Effector CD4-positive, alpha-beta T cell (primary cell): ENCODE measurements at regions not wholly inside any gene's neighbourhood (a gene's known extent, or its start where the extent isn't known, plus 50 kb on each side); places are given as distances from the start of the nearest gene placed in this dataset.

Experiments
- DNase-seq: peaks from one replicate; pipeline ENCODE4 v3.0.0-alpha.2; 2020

DNA sequence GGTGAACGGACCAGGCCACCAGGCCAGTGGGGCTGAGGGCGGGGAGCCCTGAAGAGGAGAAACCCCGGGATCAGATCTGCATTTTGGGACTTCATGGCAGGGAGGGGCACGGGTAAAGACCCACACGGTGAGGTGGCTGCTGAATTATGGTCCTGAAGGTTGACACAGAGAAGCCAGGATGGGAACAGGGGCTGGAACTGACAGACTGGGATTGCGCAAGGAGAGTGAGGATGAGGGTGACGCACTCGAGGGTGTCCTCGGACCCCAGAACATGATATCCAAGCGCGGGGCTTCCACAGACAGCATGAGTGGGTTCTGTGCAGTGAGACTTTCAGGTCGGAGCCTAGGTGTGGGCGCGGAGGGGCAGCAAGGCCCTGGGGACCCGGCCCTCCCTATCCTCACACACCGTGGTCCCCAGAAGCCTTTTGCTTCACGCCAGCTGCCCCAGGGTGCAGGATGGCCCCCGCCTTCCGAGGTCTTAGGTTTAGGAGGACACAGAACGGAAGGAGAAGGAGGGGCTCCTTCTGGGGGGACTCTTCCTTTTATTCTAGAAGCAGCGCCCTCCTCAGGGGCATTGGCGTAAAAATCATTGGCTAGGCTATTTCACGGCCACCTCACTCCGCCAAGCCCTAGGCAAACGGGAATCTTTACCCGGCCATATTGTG lies 416.8 kb upstream of the HS6ST1 start:
- no peak for DNase-seq

DNA sequence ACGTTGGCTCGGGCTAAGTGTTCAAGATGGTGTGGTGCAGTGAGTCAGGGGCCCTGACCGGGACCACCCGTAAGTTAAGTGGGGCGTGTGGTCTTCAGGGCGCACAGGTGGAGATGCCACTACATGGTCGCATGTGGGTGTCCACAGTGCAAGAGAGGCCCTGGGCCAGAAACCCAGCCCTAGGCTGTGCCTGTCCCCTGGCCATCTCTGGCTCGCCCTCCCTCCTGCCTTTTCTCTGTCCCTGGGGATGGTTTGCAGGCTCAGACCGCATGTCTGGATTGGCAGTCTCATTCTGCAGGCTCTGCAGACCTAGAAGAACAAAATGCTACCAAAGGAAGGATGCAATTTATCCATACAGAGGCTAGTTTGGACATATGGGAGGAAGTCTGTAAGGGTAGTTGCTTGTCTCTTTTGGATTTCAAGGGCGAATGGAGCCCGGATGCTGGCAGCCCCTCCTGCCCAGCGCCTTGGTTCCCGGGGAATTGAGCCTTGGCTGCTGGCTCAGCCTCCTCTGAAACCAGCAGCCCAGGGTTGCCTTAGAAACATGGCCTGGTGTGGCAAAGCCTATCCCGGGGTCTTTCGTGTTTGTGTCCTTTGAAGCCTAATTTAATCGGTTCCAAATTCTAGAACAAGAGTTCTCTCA lies 417.5 kb upstream of the HS6ST1 start:
- no peak for DNase-seq

- DNase-seq = peak; percentile 26
Observed at GRCh38 chr2:128736689-128737545, 418.2 kb upstream of the HS6ST1 start.

DNA sequence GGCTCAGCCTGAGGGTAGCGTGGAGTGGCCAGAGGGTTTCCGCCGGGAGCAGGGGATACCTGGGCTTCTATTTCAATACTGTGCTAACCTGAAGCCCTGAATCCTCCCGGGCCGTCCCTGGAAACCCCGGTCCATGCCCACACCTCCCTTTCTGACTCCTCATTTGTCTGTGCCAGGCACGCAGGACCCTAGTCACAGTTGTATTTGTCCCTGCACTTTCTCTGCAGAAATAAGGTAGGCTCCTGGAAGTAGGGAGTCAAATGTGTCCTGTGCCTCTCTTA lies 418.8 kb upstream of the HS6ST1 start:
- no peak for DNase-seq

- no peak for DNase-seq
Observed at GRCh38 chr2:128738446-128739110, 419.9 kb upstream of the HS6ST1 start.

DNA sequence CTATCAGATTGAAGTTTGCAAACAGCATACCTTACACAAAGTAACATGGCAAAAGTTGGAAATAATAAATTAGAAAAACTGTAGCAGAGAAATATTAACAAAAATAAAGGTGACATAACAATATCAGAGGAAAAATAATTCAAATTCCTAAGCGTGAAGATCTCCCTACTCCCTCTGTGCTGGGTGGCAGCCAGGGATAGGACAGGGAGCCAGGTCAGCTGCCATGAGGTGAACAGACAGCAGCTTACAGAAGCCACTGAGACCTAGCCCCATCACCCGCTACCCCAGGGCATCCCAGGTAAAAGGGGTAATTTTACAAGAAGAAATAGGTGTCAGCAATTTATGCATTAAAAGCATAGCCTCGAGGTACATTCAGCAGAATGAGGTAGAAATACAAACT lies 423.8 kb upstream of the HS6ST1 start:
- no peak for DNase-seq

GRCh38 chr2:128745946-128746345 lies 427.3 kb upstream of the HS6ST1 start:
- DNase-seq = no peak

GRCh38 chr2:128746356-128746755 lies 427.7 kb upstream of the HS6ST1 start:
- no peak for DNase-seq

- no peak for DNase-seq
Observed at GRCh38 chr2:128748336-128748735, 429.7 kb upstream of the HS6ST1 start.

DNA sequence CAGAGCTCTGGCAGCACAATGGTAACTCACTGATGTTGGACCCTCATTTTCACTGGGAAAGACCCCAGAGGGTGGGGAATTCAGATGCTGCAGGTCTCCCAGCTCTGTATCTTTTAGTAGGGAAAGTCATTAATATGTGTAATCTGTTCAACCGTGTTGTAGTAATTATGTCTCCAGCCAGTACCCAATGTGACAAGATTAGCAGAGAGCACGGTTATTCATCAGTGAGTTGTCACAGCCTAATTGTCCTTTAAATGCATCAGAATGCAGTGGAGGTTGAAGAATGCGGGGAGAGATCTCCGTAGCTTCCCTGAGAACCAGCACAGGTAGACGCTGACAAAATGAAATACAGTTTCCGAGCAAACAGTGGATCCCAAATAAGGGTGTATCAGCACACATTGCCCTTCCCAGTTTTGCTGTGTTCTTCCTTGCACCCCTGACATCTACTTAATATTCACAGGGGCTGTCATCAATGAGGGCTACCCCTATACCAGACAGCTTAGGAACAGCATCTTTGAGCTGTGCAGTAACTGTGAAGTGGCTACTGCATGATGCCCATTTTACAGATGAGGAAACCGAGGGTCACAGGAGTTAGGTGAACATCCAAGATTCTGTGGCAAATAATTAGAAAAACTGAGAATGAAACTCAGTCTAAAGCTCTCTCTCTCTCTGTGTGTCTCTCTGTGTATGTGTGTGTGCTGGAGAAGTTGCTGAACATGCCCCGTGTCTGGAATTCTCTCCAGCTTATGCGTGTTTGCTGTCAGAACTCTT lies 430.4 kb upstream of the HS6ST1 start:
- DNase-seq = no peak

- no peak for DNase-seq
Observed at GRCh38 chr2:128750328-128751165, 431.9 kb upstream of the HS6ST1 start.

DNA sequence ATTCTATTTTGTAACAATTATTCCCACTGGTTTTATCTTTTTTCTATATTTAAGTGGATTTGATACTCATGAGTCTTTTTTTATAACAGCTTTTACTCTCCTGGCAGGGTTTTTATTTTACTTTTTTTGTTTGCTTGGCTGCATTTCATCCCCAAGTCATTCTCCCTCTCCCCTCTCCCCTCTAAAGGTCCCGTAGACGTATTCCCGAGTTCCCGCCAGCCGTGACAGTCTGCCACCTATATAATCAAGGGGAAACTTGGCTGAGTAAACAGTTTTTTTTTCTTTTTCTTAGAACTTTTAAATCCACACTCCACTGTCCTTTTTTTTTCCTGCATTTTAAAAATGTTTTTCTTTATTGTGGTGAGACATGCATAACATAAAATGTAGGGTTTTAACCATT lies 433.1 kb upstream of the HS6ST1 start:
- no peak for DNase-seq

DNA sequence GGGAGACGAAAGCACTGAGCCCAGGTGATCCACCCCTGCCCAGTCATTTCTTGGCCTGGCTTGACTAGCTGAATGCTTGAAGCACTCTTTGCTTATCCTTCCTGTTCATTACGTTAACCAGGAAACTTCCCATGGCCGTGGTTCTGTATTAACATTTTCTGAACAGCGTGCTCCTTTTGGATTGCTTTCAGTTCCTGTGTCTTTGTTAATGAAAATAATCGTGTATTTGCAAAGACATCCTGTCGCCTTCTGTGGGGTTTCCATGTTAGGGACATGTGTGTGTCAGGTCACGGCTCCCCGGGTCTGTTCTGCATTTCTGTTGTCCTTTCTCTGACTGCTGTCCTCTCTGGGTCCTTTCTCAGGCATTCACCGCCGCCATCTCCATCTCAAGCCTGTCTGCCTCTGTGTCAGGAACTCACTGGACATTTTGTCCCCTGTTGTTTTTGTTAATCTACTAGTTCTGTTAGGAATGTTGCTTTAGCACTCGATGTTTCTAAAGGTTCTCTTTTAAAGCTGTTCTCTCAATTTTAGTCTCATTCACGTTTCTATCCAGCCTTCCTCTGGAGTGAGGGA lies 434.1 kb upstream of the HS6ST1 start:
- DNase-seq = no peak

GRCh38 chr2:128753321-128753720 lies 434.7 kb upstream of the HS6ST1 start:
- DNase-seq = no peak

DNA sequence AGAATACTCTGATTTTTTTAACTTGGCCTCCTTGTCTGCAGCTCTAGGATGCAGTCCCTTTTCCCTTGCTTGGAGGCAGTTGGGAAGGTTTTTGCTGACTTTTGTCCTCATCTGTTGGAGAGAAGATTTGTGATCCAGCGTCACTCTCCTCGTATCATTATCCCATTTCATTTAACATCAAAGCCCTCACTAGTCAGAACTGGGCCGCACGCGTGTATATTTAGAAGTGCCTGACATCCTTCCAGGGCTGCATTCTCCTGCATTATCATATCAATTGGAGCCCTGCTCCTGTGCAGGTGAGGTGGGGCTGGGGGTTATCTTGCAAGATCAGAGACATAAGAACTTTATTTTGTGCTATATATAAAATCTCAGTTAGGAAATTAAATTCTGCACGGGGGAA lies 435.1 kb upstream of the HS6ST1 start:
- no peak for DNase-seq

DNA sequence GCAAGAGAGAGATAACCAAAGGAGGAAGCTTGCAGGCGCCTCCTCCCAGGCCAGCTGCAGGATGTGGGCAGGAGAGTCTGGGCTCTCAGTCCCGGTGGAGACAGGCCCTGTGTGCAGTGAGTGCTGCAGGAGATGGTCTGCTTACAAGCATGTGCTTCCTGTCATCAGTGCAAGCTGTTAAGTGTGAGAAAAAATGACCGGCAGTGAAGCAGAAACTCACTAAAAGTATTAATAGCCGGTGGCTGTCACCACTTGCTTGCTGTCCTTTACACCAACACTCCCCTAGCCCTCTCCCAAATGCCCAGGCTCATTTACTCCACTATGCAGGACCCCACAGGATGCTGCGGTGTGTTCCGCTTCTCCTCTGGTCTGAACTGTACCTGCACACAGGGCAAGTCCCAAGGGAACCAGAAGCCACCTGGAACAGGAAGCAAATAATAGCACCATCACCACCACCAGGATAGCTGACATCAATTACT lies 435.6 kb upstream of the HS6ST1 start:
- DNase-seq = no peak

DNA sequence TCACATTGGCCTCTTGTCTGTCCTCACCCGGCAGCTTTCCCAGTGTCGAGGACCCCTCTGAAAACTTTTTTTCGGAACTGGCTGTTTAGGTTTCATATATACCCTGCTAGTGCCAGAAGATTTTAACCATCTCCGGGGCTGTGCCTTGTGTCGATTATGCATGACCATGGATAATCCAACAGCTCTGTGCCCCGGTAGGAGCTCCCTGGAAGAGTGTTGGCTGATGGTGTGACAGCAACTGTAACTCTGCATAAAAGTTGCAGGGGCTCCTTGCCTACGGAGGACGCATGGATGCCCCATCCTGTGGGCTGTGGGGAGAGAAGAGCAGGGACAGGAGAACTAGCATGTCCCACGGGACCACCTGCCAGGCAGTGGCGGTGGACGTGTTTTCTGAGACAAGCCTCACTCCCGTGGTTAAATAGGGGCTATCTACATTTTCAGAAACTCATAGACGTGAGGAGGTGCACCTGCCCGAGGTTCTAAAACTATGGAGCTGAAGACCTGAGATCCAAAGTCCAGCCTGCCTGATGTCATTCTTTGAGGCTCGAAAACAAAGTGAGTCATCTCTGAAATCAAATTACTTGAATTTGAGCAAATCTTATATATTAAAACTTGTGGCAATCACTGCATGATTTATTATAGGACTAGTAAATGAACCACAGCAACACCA lies 437.2 kb upstream of the HS6ST1 start:
- no peak for DNase-seq

- no peak for DNase-seq
Observed at GRCh38 chr2:128756365-128756717, 437.7 kb upstream of the HS6ST1 start.

GRCh38 chr2:128765811-128766210 lies 447.1 kb upstream of the HS6ST1 start:
- no peak for DNase-seq

- no peak for DNase-seq
Observed at GRCh38 chr2:128768041-128768440, 449.4 kb upstream of the HS6ST1 start.
